Skeletal muscle tissue (tissue), 3 donors: ENCODE measurements at regions not wholly inside any gene's neighbourhood (a gene's known extent, or its start where the extent isn't known, plus 50 kb on each side); places are given as distances from the start of the nearest gene placed in this dataset.

Experiments used
- H3K27ac ChIP-seq: one replicate; pipeline ENCODE4 v1.7.0; 2013; ENCODE audit warnings: mild to moderate bottlenecking, low read depth, low read length, inconsistent platforms
- H3K27me3 ChIP-seq, 3 donors: one replicate each; pipeline ENCODE4 v1.7.0; 2013; ENCODE audit warnings: low read length in 3 of 3; ENCODE audit not compliant: control insufficient read depth in 3 of 3, insufficient read depth in 3 of 3
- H3K36me3 ChIP-seq, 3 donors: one replicate each; pipeline ENCODE4 v1.7.0; 2013; ENCODE audit warnings: low read length in 3 of 3; ENCODE audit not compliant: control insufficient read depth in 3 of 3, insufficient read depth in 3 of 3
- H3K4me1 ChIP-seq, 3 donors: one replicate each; pipeline ENCODE4 v1.7.0; 2013; ENCODE audit warnings: low read length in 3 of 3, mild to moderate bottlenecking in 3 of 3; ENCODE audit not compliant: control insufficient read depth in 3 of 3, insufficient read depth in 3 of 3
- H3K4me3 ChIP-seq, 3 donors: one replicate each; pipeline ENCODE4 v1.7.0; 2013; ENCODE audit warnings: low read length in 3 of 3
- H3K9ac ChIP-seq, 3 donors: one replicate each; pipeline ENCODE4 v1.7.0; 2013; ENCODE audit warnings: low read length in 3 of 3, mild to moderate bottlenecking in 3 of 3, moderate library complexity in 2 of 3, low read depth in 1 of 3
- H3K9me3 ChIP-seq, 3 donors: one replicate each; pipeline ENCODE4 v1.7.0; 2013; ENCODE audit warnings: low read length in 3 of 3; ENCODE audit not compliant: control insufficient read depth in 3 of 3
- donor health status: Osteomylitis.

DNA sequence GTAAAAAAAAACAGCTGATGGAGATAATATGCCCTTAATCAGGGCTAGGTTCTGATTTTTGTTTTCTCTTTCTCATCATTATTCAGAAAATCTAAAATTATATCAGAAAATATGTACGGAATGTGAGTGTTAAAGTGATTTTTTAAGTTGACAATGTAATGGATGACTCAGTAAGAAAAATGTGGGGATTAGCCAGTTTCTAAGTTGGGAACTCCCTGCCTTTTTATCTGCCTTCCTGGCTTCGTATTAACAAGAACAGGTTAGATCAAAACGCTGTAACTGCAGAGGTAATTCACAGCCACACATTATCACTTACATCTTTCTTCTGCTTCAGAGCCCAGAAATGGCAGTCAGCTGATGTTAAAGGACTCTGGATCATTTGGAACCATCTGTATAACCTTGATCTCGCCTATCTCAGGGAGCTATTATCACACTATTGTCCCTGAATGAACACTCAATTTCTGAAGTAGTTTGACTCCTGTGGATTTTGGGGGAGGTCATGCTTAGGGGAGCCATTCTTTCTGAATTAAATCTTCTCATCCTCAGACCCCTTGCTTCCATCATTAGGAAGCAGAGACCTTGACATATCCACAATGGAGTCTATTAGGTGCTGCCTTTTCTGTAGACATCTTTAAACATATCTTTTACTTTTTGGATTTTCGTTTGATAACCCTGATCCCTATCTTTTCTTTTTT, 135.7 kb upstream of the SLC16A7 start:
- no peaks in the 10 kb centered on the region for H3K4me1 ChIP-seq
- H3K9ac ChIP-seq = no peak overlapping the region
- H3K36me3 ChIP-seq = no peaks in the 10 kb centered on the region
- no peaks in the 10 kb centered on the region for H3K27me3 ChIP-seq
- H3K4me3 ChIP-seq = no peak overlapping the region
- no peak overlapping the region for H3K27ac ChIP-seq
- no peaks in the 10 kb centered on the region for H3K9me3 ChIP-seq

DNA sequence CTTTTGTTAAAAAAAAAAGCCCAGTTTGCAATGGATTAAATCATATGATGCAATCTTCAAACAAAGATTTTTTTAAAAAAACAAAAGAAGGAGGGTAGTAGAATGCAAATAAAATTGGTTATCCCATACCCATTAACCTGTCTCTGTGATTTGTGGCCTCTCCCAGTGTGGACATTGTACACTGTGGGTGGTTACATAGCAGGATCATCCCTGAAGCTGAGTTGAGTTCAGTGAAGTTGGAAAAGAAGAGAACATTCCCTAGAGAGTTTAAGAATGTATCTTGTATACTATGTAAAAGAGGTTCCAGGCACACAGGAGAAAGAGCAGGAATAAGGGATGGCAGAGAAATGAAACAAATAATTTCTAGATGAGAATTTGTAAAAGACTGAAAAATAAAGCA, 142.4 kb upstream of the SLC16A7 start:
- H3K36me3 ChIP-seq = no peaks in the 10 kb centered on the region
- no peak overlapping the region for H3K9ac ChIP-seq
- H3K27me3 ChIP-seq = no peaks in the 10 kb centered on the region
- H3K4me1 ChIP-seq = no peaks in the 10 kb centered on the region
- no peak overlapping the region for H3K4me3 ChIP-seq
- no peak overlapping the region for H3K27ac ChIP-seq
- no peaks in the 10 kb centered on the region for H3K9me3 ChIP-seq

GRCh38 chr12:59452746-59453145, 143.1 kb upstream of the SLC16A7 start:
- H3K4me1 ChIP-seq = no peaks in the 10 kb centered on the region
- no peaks in the 10 kb centered on the region for H3K27me3 ChIP-seq
- no peak overlapping the region for H3K4me3 ChIP-seq
- H3K9ac ChIP-seq = no peak overlapping the region
- H3K36me3 ChIP-seq = no peaks in the 10 kb centered on the region
- no peak overlapping the region for H3K27ac ChIP-seq
- H3K9me3 ChIP-seq = no peaks in the 10 kb centered on the region

DNA sequence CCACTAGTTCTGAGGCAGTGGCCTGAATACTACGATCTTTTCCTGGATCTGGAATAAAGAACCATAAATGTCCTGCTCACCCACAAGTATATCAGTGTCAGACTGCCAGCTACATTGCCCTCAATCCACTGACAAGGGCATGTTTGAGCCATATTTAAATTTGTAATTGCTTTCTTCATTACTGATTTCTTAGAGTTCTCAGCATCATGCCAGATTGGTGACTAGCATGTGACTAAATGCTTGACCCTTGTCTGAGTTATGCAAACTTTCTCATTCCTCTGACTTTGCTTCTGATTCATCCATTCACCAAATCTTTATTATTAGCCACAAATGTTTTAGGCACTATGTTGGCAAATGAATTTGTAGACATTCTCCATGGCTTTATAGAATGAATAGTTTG, 143.6 kb upstream of the SLC16A7 start:
- Histone ChIP-seq H3K9me3 (no peaks in the 10 kb centered on the region), H3K36me3 (no peaks in the 10 kb centered on the region), H3K4me1 (no peaks in the 10 kb centered on the region), H3K4me3 (no peak overlapping the region), H3K27me3 (no peaks in the 10 kb centered on the region), H3K27ac (no peak overlapping the region), H3K9ac (no peak overlapping the region)

DNA sequence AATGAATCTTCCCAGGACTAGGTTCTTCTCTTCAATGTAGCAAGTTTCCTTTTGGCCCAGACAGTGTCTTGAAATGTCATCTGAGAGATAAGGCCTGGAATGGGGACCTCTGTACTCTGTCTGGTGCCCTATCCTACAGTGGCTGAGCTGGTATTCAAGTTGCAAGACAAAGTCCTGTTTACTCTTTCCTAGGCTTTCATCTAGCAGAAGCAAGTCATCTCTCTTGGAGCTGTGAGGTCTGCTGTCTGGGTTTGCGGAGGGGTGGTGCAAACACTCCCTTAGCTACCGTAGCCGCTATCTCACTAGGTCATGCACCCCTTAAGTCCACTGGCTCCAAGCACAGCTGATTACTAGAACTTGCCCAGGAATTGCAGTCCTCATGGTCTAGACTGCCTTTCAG, 149.7 kb upstream of the SLC16A7 start:
- Histone ChIP-seq H3K9me3 (peaks cover 0 to 4% (median 0%) of the 10 kb centered on the region in 3 donors), H3K36me3 (no peaks in the 10 kb centered on the region), H3K9ac (no peak overlapping the region), H3K4me1 (no peaks in the 10 kb centered on the region), H3K27me3 (no peaks in the 10 kb centered on the region), H3K27ac (no peak overlapping the region), H3K4me3 (no peak overlapping the region)

DNA sequence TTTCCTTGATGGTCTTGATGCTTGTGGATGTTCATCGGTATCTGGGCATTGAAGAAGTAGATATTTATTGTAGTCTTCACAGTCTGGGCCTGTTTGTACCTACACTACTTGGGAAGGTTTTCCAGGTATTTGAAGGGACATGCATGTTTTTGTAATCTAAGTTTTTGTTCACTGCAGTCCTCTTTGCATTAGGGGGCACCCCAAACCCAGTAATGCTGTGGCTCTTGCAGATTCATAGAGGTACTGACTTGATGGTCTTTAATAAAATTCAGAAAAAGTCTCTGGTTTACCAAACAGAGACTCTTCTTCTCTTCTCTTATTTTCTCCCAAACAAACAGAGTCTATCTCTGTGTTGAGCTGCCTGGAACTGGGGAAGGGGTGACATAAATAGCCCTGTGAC, 150.9 kb upstream of the SLC16A7 start:
- Histone ChIP-seq H3K27me3 (no peaks in the 10 kb centered on the region), H3K9me3 (peaks cover 0 to 6% (median 0%) of the 10 kb centered on the region in 3 donors), H3K4me3 (no peak overlapping the region), H3K4me1 (no peaks in the 10 kb centered on the region), H3K36me3 (no peaks in the 10 kb centered on the region), H3K27ac (no peak overlapping the region), H3K9ac (no peak overlapping the region)

DNA sequence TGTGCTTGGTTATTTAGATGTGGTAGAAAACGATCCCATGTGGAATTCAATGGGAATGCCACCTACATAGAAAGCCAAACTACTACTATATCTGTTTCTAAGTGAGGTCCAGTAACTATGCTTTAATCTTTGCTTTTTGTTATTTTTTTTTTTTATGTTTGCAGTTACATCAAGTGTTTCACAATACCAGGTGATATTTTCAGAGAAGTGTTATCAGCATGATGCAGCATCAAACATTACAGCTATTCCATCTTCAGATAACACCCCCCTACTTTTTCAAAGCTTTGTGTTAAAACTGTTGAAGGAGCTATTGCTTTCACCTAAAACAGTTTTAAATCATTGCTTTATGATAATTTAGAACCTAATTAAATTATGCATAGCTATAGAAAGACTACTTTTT, 163.8 kb upstream of the SLC16A7 start:
- Histone ChIP-seq H3K4me3 (no peak overlapping the region), H3K36me3 (no peaks in the 10 kb centered on the region), H3K9ac (no peak overlapping the region), H3K9me3 (no peaks in the 10 kb centered on the region), H3K27ac (no peak overlapping the region), H3K27me3 (no peaks in the 10 kb centered on the region), H3K4me1 (no peaks in the 10 kb centered on the region)

- no peak overlapping the region for H3K4me3 ChIP-seq
- no peaks in the 10 kb centered on the region for H3K36me3 ChIP-seq
- H3K9ac ChIP-seq = no peak overlapping the region
- no peak overlapping the region for H3K27ac ChIP-seq
- no peaks in the 10 kb centered on the region for H3K9me3 ChIP-seq
- no peaks in the 10 kb centered on the region for H3K4me1 ChIP-seq
- H3K27me3 ChIP-seq = no peaks in the 10 kb centered on the region
These were observed 164.6 kb upstream of the SLC16A7 start for GRCh38 chr12:59431266-59431665.

GRCh38 chr12:59429766-59430165, 166.1 kb upstream of the SLC16A7 start:
- no peaks in the 10 kb centered on the region for H3K9me3 ChIP-seq
- H3K27ac ChIP-seq = no peak overlapping the region

GRCh38 chr12:59425798-59426197, 170.0 kb upstream of the SLC16A7 start:
- Histone ChIP-seq H3K27ac (no peak overlapping the region), H3K36me3 (no peaks in the 10 kb centered on the region), H3K9ac (no peak overlapping the region), H3K27me3 (no peaks in the 10 kb centered on the region), H3K4me1 (no peaks in the 10 kb centered on the region), H3K9me3 (no peaks in the 10 kb centered on the region), H3K4me3 (no peak overlapping the region)

More at GRCh38 chr12:59429766-59430165, 166.1 kb upstream of the SLC16A7 start:
- no peaks in the 10 kb centered on the region for H3K4me1 ChIP-seq
- no peaks in the 10 kb centered on the region for H3K36me3 ChIP-seq
- H3K9ac ChIP-seq = no peak overlapping the region
- H3K27me3 ChIP-seq = no peaks in the 10 kb centered on the region
- no peak overlapping the region for H3K4me3 ChIP-seq
